ENCODE measurements at regions not wholly inside any gene's neighbourhood (a gene's known extent, or its start where the extent isn't known, plus 50 kb on each side); places are given as distances from the start of the nearest gene placed in this dataset.

DNA sequence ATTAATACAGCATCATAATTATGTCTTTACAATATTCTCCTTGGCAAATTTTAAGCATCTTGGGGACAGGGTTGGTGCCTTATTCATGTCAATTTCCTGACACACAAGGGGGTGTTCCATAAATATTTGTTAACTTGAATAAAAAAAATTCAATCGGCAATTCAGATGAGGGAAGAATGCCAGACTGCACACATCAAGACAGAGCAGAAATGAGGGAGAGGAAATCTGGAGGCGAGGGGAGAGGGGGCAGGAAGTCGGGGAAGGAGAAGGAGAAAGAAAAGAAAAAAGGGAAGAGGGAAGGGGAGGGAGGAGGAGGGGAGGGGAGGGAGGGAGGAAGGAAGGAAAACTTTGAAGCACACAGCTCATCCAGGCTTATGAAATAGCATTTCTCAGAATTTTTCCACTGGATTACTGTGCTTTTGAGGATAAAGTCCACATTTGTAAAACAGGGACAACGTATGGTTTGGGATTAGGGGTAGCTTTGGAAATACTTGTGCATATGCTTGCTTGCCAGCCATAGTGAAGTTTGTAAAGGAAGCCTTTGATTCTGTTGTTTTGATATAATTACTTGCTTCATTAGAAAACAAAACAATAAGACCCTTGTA is 362.1 kb downstream of the SAMD5 start:
- DNase-seq, result no peak

GRCh38 chr6:147872002-147872401 is 363.5 kb downstream of the SAMD5 start:
- DNase-seq, result no peak

GRCh38 chr6:147873816-147874215 is 365.3 kb downstream of the SAMD5 start:
- no peak for DNase-seq

- DNase-seq, result no peak
Observed at GRCh38 chr6:147874322-147874721, 365.8 kb downstream of the SAMD5 start.

DNA sequence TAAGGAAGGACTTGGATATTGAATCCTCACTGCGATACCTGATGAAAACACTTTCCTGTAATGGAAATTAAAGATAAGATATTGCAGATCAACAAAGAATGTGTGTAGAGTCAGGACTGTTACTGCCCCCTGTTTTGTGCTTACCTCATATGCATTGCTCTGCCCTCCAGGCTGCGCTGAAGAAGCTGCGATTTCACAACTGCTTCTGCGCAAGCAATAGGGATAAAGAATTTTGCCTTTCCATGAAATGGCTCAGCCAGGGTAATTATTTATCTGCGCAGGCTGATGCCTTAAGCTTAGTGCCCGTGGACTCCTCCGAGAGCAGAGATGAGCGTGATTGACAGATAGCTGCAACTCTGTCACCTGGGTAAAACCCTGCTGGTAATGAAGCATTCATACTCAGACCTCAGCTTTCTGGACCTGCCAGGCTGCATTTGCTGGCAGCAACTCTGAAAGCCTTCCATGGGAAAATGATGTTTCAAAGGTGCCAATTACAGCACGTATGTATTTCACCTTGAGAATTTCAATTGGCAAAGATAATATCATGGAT is 370.6 kb downstream of the SAMD5 start:
- DNase-seq, result no peak

GRCh38 chr6:147881432-147881831 is 372.9 kb downstream of the SAMD5 start:
- DNase-seq, result no peak

DNA sequence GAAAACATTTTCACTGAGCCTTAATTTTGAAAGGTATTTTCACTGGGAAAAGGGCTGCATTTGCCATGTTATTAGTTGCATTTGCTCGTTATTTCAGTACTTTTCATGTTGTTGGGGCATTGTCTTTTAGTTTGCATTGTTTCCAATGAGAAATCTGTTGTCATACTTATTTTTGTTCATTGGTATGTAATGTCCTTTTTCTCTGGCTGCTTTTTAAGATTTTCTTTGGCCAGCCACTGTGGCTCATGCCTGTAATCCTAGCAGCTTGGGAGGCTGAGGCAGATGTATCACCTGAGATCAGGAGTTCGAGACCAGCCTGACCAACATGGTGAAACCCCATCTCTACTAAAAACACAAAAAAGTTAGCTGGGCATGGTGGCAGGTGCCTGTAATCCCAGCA is 379.9 kb downstream of the SAMD5 start:
- DNase-seq, result no peak

DNA sequence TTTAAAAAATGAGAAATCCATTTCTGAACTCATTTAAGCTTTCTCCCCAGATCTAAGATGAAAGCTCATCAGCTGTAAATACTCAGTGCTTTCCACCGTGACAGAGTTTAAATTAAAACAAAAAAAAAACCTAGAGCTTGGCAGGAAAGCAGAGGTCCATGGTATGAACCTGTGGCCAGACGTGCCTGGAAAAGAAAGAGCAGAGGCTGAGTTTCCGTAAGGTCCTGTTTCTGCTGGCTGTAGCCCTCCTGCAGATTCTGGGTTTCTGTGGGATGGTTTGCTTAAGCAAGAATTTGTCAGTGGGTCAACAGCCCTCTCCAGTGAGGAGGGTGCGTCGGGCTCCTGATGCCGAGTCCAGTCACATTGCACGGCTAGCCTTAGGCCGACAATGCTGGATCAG is 383.2 kb downstream of the SAMD5 start:
- no peak for DNase-seq

- DNase-seq, result no peak
Observed at GRCh38 chr6:147892476-147892875, 384.0 kb downstream of the SAMD5 start.

GRCh38 chr6:147895272-147895671 is 386.8 kb downstream of the SAMD5 start:
- no peak for DNase-seq

DNA sequence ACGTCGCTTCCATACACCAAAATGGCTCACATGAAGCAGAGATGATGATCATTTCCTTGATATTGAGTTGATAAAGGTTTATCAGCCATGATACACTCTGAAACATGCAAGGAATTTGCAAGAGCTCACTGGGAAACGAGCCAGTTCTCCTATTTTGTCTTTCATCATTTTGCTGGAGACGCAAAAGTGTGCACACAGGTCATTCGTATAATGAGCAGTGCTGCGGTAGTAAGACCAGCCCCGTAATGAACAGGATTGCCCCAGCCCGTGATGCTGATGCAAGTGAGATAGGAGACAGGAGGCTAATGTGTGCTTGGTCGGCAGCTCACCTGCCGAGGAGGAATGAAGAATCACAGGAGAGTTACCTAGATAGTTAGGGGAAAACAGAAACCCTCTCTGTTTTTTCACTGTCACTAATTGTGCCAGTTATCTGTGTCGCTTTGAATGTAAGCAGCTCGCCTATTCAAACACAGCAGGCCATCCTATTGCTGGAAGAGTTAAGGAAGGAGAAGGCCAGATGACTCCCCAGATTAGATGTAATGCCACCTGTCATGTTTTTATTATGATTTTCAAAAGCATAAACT is 391.8 kb downstream of the SAMD5 start:
- no peak for DNase-seq

GRCh38 chr6:147903321-147903720 is 394.8 kb downstream of the SAMD5 start:
- DNase-seq, result no peak

DNA sequence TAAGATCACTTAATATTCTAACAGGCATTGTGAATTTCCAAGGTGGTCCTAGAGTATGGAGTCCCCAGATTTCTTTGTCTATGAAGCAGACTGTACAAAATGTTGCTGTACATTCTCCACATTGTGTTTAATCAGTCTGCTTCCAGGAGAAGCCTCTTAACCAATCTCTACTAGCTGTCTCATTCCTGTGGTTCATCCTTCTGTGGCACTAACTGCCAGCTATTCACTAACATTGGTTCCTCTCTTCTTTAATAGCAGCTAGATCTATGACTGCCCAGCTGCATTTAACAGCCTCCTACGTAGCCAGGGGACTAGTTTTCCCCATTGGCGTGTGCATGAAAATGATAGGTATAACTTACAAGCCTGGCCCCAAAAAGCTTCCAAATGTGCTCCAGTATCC is 395.4 kb downstream of the SAMD5 start:
- no peak for DNase-seq

GRCh38 chr6:147904416-147904815 is 395.9 kb downstream of the SAMD5 start:
- no peak for DNase-seq

GRCh38 chr6:147905711-147906110 is 397.2 kb downstream of the SAMD5 start:
- DNase-seq, result no peak

DNA sequence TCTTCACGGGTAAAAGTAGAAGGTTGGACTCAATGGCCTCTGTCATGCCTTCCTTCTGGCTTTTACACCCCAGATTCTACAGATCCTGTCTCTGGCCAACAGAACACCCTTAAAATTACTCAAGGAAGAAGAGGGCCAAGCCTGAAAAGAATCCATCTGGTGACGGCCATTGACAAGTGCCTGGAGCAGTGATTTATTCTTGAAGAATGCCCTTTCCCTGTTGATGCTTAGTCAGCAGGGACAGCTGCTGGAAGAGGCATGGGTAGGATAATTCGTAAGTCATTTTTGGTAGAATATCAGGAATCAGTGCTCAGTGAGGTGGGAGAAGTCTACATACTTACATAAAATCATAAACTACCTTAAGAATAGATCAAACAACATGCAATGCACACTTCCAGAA is 397.9 kb downstream of the SAMD5 start:
- DNase-seq, result no peak

DNA sequence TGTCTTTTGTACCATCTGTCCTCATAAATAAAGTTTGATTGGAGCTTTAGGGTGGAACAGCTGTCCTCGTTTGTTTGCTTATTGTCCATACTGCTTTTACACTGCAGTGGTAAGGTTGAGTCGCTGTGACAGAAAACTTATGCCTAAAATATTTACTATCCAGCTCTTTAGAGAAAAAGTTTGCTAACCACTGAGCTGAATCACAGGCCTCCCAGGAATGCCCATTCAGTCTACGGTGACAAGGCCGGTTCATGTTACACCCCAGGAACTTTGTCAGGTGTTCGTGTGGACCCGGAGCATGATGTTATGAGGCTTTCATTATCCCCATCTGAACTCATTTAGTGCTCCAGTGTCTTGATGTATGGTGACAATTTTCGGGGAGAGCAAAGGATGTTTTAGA is 401.1 kb downstream of the SAMD5 start:
- DNase-seq, result no peak

GRCh38 chr6:147910281-147910680 is 401.8 kb downstream of the SAMD5 start:
- DNase-seq, result no peak

DNA sequence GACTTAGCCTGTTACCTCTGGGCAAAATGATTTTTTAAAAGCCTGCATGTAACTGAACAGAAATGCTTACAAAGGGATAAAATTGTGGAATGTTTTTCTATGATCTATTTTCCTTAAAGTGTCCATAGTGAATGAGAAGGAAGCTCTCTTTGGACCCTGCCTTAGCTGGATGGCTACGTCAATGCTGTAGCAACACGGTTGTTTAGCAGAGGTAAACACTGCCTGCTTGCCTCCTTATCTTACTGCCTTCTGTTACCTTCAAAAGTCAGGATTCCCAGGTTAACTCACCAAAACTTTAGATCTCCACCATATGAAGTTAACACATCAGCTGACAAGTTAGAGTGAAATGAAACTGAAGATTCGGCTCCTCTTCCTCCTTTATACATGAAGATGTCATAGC is 402.6 kb downstream of the SAMD5 start:
- DNase-seq, result no peak

GRCh38 chr6:147911686-147912085 is 403.2 kb downstream of the SAMD5 start:
- DNase-seq, result no peak

- DNase-seq, result no peak
Observed at GRCh38 chr6:147922799-147923198, 414.3 kb downstream of the SAMD5 start.

- no peak for DNase-seq
Observed at GRCh38 chr6:147924598-147924997, 416.1 kb downstream of the SAMD5 start.

- DNase-seq, result no peak
Observed at GRCh38 chr6:147925826-147926225, 416.8 kb upstream of the SASH1 start.

DNA sequence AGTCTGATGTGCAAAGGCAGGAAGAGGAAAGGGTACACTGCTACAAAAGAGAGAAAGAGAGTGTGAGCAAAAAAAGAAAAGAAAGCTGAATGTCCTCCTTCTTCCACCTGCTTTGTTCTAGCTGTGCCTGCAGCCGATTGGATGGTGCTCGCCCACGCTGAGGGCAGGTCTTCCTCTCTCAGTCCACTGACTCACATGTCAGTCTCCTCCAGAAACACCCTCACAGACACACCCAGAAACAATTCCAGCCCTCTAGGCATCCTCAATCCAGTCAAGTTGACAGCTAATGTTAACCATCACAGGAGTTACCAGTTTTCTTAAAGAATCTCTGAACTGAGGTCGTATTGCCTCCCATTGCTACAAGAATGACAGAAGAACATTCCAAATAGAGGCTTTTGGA is 411.9 kb upstream of the SASH1 start:
- DNase-seq, result no peak

GRCh38 chr6:147933224-147933623 is 409.4 kb upstream of the SASH1 start:
- no peak for DNase-seq
